GM21528 (cell line): ENCODE measurements at regions not wholly inside any gene's neighbourhood (a gene's known extent, or its start where the extent isn't known, plus 50 kb on each side); places are given as distances from the start of the nearest gene placed in this dataset.

Experiments
- ATAC-seq: cut with Tn5 transposase; IDR thresholded peaks from one replicate; pipeline ENCODE4 v1.9.1; 2021; ENCODE audit warnings: mild to moderate bottlenecking, moderate library complexity; ENCODE audit not compliant: unreplicated experiment, low FRiP score

DNA sequence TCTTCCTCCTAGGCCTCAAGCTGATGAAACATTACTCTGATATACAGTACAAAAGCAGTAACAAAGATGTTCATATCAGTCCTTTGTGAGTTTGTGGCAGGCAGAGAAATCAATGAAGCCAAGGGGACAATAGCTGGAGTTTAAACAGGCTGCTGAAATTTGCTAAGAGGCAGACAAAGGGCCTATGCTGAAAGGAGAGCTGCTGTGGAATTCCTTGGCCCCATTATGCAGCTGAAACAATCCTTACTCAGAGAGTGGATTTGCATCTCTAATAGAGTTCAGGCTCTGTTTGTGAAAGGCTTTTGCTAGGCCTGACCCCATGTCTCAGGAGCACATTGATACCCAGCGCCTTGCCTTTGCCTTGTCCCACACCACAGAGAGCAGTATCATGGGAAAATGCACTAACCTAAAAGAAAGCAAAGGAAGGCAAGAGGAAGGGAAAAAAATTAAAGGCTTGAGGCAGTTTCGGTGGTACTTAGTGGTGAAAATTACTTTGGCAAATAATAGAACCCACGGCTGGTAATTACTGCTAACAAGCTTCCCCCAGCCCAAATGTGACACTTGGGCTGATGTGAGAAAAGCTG is 195.0 kb upstream of the EPHA3 start:
- ATAC-seq = no peak

DNA sequence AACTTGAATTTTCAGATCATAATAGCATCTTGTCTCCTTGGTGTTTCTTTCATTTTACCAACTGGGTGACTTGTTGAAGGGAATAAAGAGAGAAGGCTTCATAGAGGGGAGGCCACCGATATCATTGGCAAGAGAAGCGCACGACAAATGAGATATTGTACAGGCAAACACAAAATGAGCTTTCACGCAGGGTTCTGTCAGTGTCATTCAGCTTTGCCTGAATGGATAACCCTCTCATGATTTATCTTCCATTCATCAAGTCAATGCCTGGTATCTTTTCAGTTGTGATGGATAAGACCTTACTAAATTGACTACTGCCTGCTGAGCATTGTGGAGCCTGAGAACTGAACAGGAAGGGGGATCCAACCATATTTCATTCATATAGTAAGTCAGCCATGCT is 188.6 kb upstream of the EPHA3 start:
- no peak for ATAC-seq

DNA sequence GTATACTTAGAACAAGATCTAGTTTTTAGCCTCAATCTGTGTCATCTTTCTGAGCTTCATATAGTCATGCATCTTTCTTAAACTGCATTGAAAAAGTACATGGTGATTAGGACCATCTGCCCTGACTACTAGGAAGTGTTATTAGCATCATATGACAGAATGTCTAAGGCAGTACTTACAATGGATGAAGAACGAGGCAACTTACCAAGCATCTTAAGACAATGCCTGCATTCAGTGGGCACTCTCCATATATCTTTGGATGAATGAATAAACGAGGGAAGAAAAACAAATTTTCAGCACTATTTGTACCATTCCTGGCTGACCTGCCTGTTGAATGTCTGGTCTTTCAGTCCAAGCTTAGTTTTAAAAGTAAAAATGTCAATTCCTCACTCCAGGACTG is 185.4 kb upstream of the EPHA3 start:
- ATAC-seq = no peak

DNA sequence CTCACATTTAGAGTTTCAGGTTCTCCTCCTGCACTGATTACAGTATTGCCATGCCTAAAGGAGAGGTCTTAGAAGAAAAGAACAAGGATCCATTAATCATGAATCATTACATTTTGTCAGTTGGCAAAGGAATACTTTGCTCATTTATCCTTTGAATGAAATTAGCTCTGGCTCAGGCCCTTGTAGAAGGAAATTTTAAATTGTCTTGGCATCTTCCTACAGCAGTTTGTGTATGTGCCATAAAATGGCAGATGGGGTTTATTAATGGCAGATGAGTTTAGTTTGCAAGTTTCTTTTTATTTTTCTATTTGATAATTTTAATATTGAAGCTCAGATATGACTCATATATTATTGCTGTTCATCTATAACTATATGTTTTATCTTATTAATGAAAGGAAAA is 181.2 kb upstream of the EPHA3 start:
- ATAC-seq = no peak

DNA sequence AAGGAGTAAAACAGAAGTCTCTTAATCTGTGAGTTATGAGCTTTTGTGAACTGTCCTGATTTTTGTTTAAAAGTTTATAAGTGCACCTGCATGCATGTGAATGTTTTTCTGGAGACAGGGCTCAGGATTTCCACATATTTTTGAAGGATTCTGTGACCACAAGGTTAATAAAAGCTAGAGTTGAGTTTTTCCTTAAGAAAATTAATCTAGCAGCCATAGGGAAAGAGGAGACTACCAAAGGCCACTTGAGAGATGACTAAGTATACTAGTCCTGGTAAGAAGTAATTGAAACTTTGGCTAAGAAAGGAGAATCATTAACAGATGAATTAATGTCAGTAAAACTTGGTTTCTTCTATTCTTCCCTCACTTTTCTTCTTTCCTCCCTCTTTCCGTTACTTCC is 176.8 kb upstream of the EPHA3 start:
- ATAC-seq = no peak

DNA sequence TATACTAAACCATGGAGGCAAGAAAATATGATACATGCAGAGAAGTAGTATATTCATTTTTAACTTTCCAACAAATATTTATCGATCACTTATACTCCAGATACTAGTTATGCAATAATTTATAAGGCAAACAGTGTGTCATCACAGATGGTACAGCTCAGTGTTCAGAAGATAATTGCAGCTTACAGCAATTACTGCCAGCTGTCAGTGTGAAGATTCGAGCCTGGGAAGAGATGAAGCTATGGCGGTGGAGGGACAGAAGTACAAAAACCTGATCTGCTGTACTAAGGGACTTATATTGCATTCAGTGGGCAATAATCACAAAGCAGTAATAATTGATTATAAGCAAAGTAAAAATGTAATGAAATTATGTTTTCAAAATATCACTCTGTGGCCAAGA is 170.6 kb upstream of the EPHA3 start:
- ATAC-seq = no peak

DNA sequence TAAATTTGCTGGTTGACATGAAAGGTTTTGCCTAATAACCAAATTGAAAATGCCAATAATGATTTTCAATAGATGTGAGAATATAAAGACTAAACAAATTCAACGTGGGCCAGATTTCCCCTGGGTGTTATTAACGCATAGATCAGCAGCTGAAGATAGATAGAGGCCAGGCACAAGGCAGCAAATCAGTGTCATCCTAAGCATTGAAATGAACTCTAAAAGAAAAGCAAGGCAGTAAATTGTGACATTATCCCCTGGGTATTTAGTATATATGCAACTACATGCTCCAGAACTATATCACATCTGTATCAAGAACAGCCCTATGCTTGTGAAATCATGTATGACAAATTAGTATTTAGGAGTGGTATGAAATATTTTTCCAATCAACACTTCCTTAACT is 167.1 kb upstream of the EPHA3 start:
- ATAC-seq = no peak

DNA sequence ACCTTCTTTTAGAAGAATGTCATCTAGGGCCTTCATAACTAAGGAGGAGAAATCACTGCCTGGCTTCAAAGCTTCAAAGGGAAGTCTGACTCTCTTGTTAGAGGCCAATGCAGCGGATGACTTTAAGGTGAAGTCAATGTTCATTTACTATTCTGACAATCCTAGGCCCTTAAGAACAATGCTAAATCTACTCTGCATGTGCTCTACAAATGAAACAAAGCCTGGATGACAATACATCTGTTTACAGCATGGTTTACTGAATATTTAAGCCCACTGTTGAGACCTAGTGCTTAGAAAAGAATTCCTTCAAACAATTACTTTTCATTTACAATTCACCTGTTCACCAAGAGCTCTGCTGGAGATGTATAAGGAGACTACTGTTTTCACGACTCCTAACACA is 160.4 kb upstream of the EPHA3 start:
- no peak for ATAC-seq

DNA sequence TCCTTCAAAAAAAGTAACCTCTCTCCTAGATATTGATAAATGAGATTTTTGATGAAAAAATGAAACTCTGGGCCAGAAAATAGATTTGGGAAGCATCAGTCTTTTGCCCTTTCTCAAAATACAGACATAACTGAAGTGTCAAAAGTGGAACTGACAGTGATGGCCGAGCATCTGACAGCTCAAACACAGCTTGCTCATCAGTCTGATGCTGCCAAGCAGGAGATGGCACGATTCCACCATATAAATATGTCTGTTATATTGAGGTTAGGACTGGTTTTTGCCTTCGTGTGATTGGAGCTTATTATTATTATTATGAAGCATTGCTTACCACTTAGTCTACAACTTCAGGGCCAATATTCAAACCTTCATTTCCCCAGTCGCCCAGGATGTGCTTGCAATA is 152.6 kb upstream of the EPHA3 start:
- no peak for ATAC-seq

DNA sequence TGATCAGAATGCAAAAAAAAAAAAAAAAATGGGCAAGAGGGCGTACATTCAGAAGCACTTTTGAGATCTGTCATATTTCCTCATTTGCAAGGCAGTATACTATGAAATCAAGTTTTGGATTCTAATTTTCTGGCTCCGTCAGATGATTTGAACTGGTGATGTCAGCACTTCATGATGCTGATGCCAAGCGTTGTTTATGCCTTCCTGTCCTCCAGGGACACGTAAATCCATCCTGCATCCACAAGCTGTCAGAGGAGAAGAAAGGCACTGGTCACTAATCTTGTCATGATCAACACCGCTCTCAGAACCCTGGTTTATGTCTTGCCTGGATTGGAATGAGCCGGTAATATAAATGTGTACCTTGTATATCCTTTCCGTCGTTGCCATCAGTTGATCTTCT is 152.1 kb upstream of the EPHA3 start:
- no peak for ATAC-seq

DNA sequence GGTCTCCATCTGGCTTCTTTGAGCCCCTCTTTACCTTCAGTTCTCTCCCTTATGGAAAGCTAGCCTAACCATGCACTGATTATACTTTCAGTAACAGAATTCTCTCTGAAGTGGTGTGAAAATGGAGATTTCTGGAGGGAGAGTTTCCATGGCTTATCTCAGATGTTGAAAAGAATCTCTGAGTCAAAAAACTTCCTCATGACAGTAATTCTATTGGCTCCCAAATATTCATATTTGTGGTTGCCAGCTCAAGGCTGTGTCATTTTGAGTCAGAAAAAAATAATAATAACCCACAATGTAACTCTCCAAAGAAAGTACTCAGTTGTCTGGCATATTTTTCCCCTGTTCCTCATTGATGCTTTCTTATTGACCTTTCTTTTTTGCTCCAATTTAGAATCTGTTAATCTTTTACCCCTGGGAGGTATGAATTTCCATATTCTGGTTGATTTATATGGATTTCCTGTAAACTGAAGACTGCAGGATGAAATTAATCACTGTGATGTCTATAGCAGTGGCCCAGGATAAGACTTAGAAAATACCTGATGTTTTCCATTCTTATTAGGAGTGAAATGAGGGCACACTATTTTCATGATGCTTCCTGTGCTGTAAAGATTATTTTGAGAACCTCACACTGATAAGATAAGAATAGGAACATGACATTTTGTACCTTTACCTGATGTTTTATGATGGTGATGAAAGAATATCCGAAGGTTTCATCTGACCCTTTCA is 149.5 kb upstream of the EPHA3 start:
- no peak for ATAC-seq

DNA sequence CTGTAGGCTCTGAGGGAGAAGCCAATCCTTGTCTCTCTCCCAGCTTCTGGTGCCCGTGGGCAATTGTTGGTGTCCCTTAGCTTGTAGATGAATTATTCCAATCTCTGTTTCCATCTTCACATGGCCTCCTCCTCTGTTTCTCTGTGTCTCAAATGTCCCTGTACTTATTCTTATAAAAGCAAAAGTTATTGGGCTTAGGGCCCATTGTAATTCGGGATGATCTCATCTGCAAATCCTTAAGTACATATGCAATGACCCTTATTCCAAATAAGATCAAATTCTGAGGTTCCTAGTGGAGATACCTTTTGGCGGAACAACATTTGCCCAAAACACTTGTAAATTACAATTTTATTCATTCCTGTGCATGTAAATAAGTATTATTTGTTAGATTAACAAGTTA is 147.4 kb upstream of the EPHA3 start:
- ATAC-seq = no peak

DNA sequence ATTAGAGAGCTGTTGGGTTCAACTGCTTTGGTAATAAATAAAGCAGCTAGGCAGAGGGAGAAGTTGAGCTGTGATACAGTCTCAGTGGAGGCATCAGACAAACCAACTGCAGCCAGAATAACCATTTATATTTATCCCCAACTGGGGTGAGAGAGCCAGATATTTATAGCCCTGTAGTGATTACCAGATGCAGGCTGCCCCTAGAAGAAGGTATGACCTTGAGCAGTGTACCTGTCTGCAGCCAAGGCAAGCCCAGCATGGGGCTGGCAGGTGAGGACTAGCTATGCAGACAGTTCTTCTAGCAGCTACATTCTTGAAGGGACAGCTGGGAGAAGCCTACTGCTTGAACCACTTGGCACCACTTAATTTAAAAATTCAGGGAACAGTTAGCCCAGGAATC is 144.4 kb upstream of the EPHA3 start:
- no peak for ATAC-seq

DNA sequence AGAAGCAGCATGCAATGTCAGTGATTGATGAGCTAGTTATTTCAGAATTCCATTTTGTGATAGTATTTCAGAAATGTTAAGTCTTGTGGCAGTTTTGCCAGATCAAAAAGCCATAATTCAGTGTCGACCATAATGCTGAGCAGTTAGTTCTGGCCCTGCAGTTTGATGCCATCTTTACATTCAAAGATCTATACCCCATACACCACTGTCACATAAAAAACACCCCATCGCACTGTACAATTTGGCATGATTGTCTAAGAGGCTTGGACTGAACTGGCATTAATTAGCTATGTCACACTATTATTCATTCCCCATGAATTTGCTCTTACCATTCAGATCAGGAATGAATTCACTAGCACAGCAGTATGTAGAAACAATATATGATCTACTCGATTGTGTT is 127.7 kb upstream of the EPHA3 start:
- ATAC-seq = no peak

DNA sequence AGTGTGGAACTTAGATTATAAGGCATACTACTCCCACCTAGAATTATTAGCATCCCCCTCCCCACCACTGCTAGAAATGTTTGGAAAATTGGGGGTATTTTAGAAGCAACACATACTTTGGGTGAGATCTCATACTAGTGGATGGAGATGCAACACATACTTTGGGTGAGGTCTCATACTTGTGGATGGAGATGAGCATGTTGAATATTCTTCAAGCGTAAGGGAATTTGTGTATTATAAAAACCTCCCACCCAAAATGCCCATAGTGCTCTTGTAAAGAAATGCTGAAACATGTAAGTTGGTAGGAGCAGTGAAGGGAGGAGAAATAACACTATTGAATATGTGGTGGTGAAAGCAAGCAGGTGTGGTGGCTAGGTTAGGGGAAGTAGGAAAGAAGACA is 124.0 kb upstream of the EPHA3 start:
- ATAC-seq = no peak

DNA sequence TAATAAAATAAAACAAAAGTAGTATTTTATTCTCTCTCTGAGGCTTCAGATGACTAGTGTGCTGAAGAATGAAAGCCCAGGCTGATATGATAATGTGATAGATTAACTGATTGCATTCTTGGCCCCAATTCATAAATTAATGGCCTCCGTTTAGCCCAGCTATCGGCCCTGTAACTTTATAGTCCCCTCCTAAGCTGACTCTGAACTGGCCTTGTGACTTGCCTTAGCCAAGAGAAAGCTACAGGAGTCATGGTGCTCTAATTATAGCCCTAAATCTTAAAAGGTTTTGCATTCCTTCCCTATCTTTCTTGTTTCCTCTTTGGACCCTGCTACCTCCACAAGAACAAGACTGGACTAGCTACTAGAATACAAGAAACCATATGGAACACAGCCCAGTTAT is 123.2 kb upstream of the EPHA3 start:
- ATAC-seq = no peak

DNA sequence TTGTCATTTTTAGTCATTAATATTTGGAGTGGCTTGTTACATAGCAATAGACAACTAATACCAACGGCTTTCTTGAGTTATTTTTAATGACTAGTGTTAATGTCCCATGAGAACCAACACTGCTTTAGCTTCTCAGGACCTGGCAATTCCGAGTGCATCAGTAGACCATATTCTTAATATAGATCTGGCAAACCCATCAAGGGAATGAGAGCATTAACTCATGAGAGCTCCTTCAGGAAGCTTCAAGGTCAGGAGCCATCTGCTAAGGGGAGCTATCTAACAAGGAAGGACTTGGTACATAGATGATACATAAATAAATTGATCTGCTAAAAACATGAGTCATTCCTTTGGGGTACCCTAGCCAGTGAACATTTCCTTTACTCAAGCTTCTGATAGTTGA is 122.6 kb upstream of the EPHA3 start:
- ATAC-seq = no peak

DNA sequence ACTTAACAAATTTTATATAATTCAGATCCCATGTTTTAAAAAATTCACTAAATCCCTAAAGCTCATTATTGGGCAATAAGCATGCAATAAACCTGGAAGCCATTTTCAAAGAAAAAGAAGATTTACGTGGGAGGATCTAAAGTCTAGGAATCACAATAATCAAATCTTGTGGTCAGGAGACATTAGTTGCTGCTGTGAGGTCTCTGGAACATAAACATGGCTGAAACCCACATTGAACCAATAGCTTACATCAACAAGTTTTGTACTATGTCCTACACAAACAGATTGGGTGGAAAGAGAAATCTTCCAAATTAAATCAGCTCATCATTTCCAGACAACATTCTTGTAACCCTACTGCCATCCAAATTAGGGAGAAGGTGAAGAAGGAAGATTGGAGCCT is 121.9 kb upstream of the EPHA3 start:
- no peak for ATAC-seq

DNA sequence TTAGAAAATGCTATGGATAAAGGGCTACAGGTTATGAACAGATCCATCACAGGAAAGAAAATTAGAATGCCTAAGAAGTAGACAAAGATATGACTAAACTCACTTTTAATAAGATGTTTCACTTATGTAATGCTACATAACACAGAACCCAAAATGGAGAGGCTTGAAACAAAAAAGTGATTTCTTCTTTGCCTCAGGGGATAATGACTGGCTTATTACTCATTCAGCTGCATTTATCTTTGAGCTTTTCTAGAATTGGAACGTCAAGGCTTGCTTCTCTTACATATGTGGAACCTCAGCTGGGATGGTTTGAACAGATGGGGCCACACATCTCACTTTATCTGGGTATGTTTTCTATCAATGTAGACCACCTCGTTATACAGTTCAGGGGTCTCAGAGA is 120.6 kb upstream of the EPHA3 start:
- no peak for ATAC-seq

DNA sequence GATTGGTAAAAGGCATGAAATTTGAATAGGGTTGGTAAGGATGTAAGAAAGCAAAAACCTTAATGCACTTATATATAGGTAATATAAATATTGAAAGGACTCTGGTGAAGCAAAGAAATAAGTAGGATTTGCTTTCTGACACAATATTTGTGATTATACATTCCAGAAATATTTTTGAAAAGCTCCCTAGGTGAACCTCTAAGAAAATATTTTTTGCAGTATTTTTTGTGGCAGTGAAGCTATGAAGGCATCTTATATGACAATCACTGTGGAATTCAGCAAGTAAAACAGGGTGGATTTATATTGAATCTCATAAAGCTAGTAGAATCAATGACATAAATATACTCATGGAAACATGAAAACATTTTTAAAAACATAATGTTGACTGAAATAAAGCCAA is 119.6 kb upstream of the EPHA3 start:
- ATAC-seq = no peak

DNA sequence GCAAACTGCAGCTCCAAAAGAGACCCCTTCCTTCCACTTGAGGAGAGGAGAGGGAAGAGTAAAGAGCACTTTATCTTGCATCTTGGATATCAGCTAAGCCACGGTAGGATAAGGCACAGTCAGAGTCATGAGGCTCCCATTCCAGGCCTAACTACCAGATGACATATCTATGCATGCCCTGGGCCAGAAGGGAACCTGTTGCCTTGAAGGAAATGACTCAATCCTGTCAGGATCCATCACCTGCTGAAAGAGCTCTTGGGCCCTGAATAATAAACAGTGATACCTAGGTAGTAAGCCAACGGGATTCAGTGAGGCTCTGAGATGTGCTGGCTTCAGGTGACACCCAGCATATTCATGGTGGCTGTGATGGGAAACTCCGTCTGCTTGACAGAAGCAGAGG is 118.5 kb upstream of the EPHA3 start:
- no peak for ATAC-seq

DNA sequence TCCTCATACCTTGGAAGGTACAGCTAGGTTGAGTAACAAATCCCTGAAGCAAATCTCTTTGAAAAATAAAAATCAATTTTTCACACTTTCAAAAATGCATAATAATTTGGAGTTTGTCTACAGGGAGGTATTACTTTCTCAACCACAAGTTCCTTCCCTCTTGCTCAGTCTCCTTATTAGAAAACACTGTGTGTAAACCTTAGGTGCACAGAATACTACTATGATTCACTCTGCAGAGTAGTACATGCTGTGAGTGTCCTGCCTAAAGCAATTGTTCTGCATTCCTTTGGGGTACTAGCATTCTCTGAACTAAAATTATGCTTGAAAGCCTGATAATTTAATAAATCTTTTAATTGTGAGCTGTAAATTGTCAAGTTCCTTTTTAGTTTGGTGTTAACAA is 115.9 kb upstream of the EPHA3 start:
- no peak for ATAC-seq

DNA sequence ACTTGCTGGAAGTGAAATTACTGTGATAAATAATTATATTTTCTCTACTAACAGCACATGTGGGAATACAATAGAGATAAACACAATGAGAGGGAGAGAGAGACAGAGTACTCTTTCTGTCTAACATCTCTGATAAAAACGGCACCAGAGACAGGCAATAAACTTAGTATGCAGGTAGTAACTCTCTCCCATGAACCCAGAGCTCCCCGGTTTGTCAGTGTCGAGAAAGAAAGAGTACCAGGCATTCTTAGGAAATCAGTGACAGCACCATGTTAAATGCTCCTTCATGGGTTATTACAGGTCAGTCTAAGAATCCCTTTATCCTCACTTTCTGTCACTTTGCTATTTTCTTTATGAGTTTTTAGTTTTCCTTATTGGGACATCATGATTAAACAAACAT is 110.7 kb upstream of the EPHA3 start:
- no peak for ATAC-seq
